Colonic mucosa (tissue), 4 donors: ENCODE measurements at regions not wholly inside any gene's neighbourhood (a gene's known extent, or its start where the extent isn't known, plus 50 kb on each side); places are given as distances from the start of the nearest gene placed in this dataset.

ENCODE experiments used
- DNase-seq: peaks from one replicate; pipeline ENCODE4 v3.0.0-alpha.2; 2020
- H3K27ac ChIP-seq: fragments of 200-600 bp; one replicate; pipeline ENCODE4 v1.8.0; 2021
- H3K27me3 ChIP-seq: fragments of 200-600 bp; one replicate; pipeline ENCODE4 v1.8.0; 2021
- H3K36me3 ChIP-seq: fragments of 200-600 bp; one replicate; pipeline ENCODE4 v1.8.0; 2021
- H3K4me1 ChIP-seq: fragments of 200-600 bp; one replicate; pipeline ENCODE4 v1.8.0; 2021; ENCODE audit warnings: mild to moderate bottlenecking
- H3K4me3 ChIP-seq: fragments of 200-600 bp; one replicate; pipeline ENCODE4 v1.8.0; 2021
- H3K9ac ChIP-seq, 2 donors: one replicate each; pipeline ENCODE4 v1.7.0; 2013; ENCODE audit warnings: control low read depth in 2 of 2, low read depth in 2 of 2, low read length in 2 of 2
- H3K9me3 ChIP-seq: fragments of 200-600 bp; one replicate; pipeline ENCODE4 v1.8.0; 2021
- CTCF ChIP-seq: fragments of 200-600 bp; IDR thresholded peaks from one replicate; pipeline ENCODE4 v1.8.0; 2022; ENCODE audit warnings: antibody characterized with exemption, mild to moderate bottlenecking
- intact Hi-C: fragments of 100-400 bp; cut with DNase I; formaldehyde crosslinking; loops from one replicate; pipeline ENCODE4 v1.14.1; 2022
- donor health status: healthy.
- donor health status: DM: no; HTN: no; CAD: no.
- donor health status: DM: no; HTN: no; CAD: no.

- Histone ChIP-seq H3K9me3 (no peaks in the 10 kb centered on the region), H3K4me1 (no peaks in the 10 kb centered on the region), H3K4me3 (no peak overlapping the region), H3K27ac (no peak overlapping the region), H3K9ac (no peak overlapping the region), H3K36me3 (no peaks in the 10 kb centered on the region), H3K27me3 (no peaks in the 10 kb centered on the region)
- DNase-seq = no peak
- TF ChIP-seq CTCF = no peak
- intact Hi-C loops = no loop called here
These were observed 396.8 kb upstream of the RASGRP1 start for GRCh38 chr15:38961456-38961855.

- Histone ChIP-seq H3K4me3 (no peak overlapping the region), H3K27me3 (no peaks in the 10 kb centered on the region), H3K27ac (no peak overlapping the region), H3K36me3 (no peaks in the 10 kb centered on the region), H3K9me3 (no peaks in the 10 kb centered on the region), H3K9ac (no peak overlapping the region), H3K4me1 (no peaks in the 10 kb centered on the region)
- DNase-seq = no peak
- intact Hi-C loops = no loop called here
- no peak for TF ChIP-seq CTCF
These were observed 397.3 kb upstream of the RASGRP1 start for GRCh38 chr15:38961931-38962330.

GRCh38 chr15:38972831-38973230 lies 408.2 kb upstream of the RASGRP1 start:
- no peak overlapping the region for H3K27ac ChIP-seq
- no peaks in the 10 kb centered on the region for H3K4me1 ChIP-seq
- intact Hi-C loops = no loop called here
- no peaks in the 10 kb centered on the region for H3K36me3 ChIP-seq
- no peaks in the 10 kb centered on the region for H3K9me3 ChIP-seq
- H3K9ac ChIP-seq = no peak overlapping the region
- no peak for DNase-seq
- TF ChIP-seq CTCF = no peak
- H3K27me3 ChIP-seq = no peaks in the 10 kb centered on the region
- H3K4me3 ChIP-seq = no peak overlapping the region

- no peak for TF ChIP-seq CTCF
- Histone ChIP-seq H3K36me3 (no peaks in the 10 kb centered on the region), H3K4me3 (no peak overlapping the region), H3K9ac (no peak overlapping the region), H3K9me3 (no peaks in the 10 kb centered on the region), H3K4me1 (no peaks in the 10 kb centered on the region), H3K27me3 (no peaks in the 10 kb centered on the region), H3K27ac (no peak overlapping the region)
- DNase-seq = no peak
- intact Hi-C loops = no loop called here
These were observed 410.8 kb upstream of the RASGRP1 start for GRCh38 chr15:38975282-38975990.

- intact Hi-C loops = loop anchor here (5.0 kb wide), 2 partner anchors 174 to 284 kb away; no protein-coding TSS in a partner anchor
These were observed 426.5 kb upstream of the RASGRP1 start for GRCh38 chr15:38991126-38991525.

More at GRCh38 chr15:38991126-38991525, 426.5 kb upstream of the RASGRP1 start:
- TF ChIP-seq CTCF = peak; percentile 47
- Histone ChIP-seq H3K36me3 (no peaks in the 10 kb centered on the region), H3K27ac (no peak overlapping the region), H3K9me3 (no peaks in the 10 kb centered on the region), H3K27me3 (no peaks in the 10 kb centered on the region), H3K4me3 (no peak overlapping the region), H3K4me1 (no peaks in the 10 kb centered on the region), H3K9ac (no peak overlapping the region)
- no peak for DNase-seq
